ENCODE measurements at regions not wholly inside any gene's neighbourhood (a gene's known extent, or its start where the extent isn't known, plus 50 kb on each side); places are given as distances from the start of the nearest gene placed in this dataset.

DNA sequence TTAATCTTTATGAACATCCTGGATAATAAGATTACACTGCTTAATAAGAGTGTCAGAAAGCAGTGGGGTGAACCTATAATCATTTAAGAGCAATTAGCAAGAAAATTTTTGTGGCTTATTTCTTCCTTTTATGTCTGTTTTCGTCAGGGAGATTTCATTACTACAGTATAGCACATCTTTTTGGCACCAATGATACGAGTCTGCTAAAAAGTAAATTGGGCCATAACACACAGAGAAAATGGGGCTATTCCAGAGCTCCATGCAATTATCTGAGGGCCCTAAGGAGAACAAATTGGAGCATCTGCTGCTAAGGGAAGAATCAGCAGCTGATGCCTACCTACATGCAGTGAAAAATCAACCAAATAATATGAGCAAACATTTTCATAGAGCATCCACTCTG lies 330.3 kb upstream of the NCAM2 start:
- FAIRE-seq (no peak), DNase-seq (ENCODE audit: insufficient read length, low spot score) (no peak)
- TF ChIP-seq POLR2A (IDR thresholded peaks at IDR 0.05; ENCODE audit: low read depth, low read length) = no peak

DNA sequence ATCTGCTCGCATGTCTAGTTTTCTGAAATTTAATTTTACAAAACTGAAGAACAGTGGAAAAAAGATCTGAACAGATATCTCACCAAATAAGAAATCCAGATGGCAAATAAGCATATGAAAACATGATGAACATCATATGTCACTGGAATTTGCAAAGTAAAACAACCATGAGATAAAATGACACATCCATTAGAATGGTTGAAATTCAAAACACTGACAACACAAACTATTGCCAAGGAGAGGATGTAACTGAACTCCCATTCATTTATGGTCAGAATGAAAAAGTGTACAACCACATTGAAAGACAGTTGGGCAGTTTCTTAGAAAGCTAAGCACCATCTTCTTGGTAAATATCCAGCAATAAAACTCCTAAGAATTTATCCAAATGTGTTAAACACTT lies 312.7 kb upstream of the NCAM2 start:
- FAIRE-seq (no peak), DNase-seq (ENCODE audit: insufficient read length, low spot score) (no peak)
- no peak for TF ChIP-seq POLR2A (IDR thresholded peaks at IDR 0.05; ENCODE audit: low read depth, low read length)

DNA sequence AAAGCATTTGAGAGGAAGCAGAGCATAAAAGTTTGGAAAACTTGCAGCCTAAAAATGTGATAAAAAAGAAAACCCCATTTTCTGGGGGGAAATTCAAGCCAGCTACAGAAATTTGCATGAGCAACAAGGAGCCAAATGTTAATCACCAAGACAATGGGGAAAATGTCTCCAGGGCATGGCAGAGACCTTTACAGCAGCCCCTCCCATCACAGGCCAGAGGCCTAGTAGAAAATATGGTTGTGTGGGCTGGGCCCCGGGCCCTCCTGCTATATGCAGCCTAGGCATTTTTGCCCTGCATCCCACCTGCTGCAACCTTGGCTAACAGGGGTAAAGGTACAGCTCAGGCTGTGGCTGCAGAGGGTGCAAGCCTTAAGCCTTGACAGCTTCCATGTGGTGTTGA lies 299.6 kb upstream of the NCAM2 start:
- DNase-seq (ENCODE audit: insufficient read length, low spot score) (no peak), FAIRE-seq (no peak)
- TF ChIP-seq POLR2A (IDR thresholded peaks at IDR 0.05; ENCODE audit: low read depth, low read length) = no peak

DNA sequence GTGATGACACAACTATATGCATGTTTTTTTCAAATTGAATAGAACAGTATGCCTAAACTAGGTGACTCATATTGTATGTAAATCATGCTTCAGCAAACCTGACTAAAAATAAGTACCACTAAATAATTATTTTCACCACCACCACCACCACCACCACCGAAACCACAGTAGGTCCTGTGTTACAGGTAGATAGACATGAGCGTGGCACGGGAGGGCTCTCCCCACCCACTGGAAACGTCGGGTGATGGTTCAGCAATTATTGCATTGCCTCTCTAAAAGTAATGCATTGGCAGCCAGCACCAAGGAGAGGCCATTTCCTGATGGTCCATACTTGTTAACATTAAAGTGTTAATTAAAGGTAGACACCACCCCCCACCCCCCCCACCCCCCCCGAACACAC lies 297.0 kb upstream of the NCAM2 start:
- DNase-seq (ENCODE audit: insufficient read length, low spot score) = no peak
- FAIRE-seq = no peak
- no peak for TF ChIP-seq POLR2A (IDR thresholded peaks at IDR 0.05; ENCODE audit: low read depth, low read length)

DNA sequence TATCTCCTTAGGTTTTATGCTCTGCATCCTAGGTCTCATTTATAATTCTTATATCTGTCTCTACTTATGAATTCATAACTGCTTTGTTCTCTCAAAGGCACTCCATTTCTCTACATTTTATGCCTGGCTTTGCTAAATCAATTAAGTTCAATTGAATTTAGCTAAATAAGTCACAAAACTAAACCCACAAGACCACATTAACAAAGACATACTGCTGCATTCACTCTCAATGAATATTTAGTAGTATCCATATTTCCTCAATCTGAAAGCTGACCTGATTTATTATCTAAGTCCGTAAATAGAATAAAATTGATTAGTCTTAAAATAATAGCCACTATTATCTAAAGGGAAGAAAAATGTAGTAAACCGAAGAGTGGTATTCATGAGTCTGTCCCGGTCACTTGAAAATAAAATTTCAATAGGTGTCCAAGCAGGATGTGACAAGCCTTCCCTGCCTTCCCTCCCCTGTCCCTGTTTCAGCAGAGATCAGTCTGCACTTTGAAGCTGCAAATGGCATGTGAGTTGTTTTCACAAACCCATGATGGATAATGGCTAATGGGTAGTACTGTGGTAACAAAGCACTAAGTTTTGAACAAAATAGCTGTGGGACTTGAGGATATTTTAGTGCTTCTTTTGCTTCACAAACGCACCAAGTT lies 295.0 kb upstream of the NCAM2 start:
- DNase-seq (ENCODE audit: insufficient read length, low spot score) = no peak
- no peak for FAIRE-seq
- TF ChIP-seq POLR2A (IDR thresholded peaks at IDR 0.05; ENCODE audit: low read depth, low read length) = no peak

DNA sequence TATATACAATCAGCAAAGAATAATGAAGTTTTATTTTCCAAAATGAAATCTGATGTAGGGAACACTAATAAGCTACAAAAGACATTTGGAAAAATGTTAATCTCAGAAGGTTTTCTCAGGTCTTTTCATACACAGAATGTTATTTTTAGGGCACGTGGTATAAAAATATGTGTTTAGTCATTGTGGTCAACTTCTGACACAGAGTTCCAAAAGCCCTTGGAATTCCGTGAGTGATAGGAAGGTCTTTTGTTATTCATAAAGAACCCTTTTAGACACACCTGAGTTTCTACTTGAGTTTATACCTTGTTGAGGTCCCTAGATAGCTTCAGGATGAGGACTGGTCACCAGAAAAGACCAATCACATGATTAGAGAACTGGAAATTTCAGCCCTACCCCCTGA lies 277.6 kb upstream of the NCAM2 start:
- no peak for DNase-seq (ENCODE audit: insufficient read length, low spot score)
- FAIRE-seq = no peak
- no peak for TF ChIP-seq POLR2A (IDR thresholded peaks at IDR 0.05; ENCODE audit: low read depth, low read length)

DNA sequence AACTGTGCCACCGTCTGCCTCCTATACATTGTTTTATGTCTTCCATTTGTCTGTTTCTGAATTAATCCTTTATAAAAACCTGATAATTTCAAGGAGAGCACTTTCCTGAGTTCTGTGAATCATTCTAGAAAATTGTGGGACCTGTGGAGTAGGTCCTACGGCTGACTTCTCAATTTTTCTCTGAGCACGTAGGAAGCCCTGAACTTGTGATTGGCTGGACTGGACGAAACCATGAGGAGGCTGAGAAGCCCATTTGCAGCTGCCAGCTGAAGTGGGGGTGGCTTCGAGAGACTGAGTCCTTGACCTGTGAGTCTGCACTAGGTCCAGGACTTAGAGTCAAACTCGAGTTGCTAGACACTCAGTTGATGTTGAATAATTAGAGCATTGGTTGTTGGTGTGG lies 277.1 kb upstream of the NCAM2 start:
- DNase-seq (ENCODE audit: insufficient read length, low spot score) (no peak), FAIRE-seq (no peak)
- TF ChIP-seq POLR2A (IDR thresholded peaks at IDR 0.05; ENCODE audit: low read depth, low read length) = no peak

DNA sequence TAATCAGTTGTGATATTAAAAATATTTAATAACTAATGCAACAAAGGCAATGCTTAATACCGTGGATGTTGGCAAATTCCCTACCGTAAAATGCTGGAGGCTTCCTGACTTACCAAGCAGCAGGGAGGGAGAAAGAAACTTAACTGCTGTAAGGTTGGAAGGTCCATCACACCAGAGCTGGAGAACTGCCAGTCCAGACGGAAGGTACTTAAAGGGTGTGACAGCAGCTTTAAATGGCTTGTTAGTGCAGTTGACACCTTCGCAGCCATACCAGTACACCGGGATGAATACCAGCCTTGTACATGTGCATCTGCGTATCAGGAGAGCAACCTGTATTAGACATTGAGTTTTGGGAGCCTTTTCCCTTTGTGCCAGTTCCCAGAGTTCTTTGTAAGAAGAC lies 269.5 kb upstream of the NCAM2 start:
- TF ChIP-seq POLR2A (IDR thresholded peaks at IDR 0.05; ENCODE audit: low read depth, low read length) = no peak
- DNase-seq (ENCODE audit: insufficient read length, low spot score) (no peak), FAIRE-seq (no peak)

DNA sequence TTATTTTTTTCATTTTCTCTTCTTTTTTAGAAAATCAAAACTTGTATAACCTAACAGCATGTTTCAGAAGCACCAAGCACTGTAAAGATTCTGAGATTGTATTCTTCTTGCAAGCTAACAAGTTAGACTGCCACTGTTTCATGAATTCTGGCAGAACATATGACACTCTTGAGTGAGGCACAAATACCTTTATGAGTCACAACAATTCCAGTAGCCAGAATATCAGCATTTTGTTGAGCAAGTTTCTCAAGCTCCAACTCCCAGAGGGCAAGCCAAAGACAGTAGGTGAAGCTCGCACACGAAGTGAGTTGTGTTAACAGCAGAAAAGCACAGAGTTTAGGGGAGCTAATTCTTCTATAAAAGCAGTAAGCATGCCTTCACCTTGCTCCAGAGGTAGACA lies 268.8 kb upstream of the NCAM2 start:
- no peak for TF ChIP-seq POLR2A (IDR thresholded peaks at IDR 0.05; ENCODE audit: low read depth, low read length)
- FAIRE-seq (no peak), DNase-seq (ENCODE audit: insufficient read length, low spot score) (no peak)

DNA sequence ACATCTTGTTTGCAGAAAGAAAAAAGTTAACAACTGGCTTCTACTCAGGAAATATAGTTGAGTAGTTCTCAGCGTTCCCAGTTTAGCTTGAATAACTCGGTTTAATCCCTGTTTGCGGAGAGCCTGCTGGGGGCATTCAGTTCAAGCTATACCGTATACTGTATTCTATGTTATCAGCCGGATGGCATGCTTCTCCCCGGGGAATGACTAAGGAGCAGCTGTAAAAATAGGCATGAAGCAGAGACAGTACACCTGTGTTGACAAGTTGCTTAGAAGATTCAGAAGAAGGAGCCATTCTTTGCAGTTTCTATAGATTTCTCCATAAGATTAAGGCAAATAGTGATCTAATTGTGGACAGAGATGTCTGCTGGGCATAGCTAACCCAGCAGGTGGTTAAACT lies 267.8 kb upstream of the NCAM2 start:
- no peak for TF ChIP-seq POLR2A (IDR thresholded peaks at IDR 0.05; ENCODE audit: low read depth, low read length)
- FAIRE-seq (no peak), DNase-seq (ENCODE audit: insufficient read length, low spot score) (no peak)

DNA sequence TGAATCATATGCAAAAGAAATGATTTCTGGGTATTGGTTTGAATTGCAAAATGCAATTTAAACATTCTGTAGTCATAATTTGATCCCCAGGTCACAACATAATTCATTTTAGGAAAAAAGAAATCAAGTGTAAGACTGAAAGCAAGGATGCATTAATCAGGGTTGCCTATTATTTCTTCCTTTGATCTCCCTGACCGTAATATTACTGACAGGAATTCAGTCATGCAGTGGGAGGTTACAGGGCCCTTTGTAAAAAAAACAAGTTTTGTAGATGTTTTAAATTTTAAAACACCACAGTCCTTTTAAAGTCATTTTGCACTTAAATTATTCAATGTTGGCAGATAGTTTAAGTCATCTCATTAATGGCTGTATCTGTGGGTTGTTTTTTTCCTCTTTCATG lies 263.0 kb upstream of the NCAM2 start:
- no peak for TF ChIP-seq POLR2A (IDR thresholded peaks at IDR 0.05; ENCODE audit: low read depth, low read length)
- no peak for FAIRE-seq

DNA sequence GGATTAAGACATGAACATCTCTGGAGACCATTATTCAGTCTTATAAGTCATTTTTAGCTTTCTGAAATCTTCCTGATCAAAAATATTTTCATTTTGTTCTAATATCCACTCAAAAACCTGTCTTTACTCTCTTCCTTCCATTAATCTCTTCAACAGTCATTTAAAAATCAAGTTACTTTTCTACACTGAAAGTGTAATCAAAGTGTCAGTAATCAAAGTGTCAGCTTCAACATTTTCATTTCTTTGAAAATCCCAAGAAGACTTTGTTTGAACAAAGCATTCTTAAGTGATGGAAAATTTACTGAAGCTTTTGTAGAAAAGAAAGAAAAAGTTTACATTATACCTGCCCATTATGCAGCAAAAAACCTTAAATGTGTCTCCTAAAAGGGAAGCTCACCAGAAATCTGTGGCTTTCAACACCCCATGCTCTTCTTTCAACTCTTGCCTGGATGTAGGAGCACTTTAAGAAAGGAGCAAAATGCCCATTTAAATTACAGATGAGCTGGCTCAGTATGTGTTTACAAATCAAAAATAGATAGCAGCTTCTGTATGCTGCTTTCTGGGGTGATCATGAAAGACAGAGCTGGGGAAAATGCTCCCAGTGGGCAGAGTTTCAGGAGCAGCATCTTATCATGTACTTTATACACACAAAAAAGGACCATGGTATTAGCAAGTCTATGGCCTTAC lies 260.8 kb upstream of the NCAM2 start:
- no peak for FAIRE-seq
- TF ChIP-seq POLR2A (IDR thresholded peaks at IDR 0.05; ENCODE audit: low read depth, low read length) = no peak
- DNase-seq (ENCODE audit: insufficient read length, low spot score) = no peak

More for the DNA sequence above, 263.0 kb upstream of the NCAM2 start:
- DNase-seq (ENCODE audit: insufficient read length, low spot score) = no peak

DNA sequence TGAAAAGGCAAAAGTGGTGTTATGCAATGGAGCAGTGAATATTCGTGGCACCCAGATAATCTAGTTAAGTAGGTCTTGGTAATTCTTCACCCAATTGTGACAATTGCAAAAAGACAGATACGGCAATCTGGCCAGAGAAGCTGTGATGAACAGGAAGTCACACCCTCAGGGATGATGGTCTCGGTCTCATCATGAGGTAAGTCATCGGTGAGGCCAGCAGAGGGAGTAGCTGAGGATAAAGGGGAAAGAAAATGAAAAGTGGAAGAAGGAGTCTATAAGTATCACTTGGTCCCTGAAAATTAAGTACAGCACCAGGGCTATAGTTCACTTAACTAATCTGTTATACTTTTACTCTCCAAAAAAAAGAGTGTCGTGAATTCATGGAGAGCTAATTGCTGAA lies 258.8 kb upstream of the NCAM2 start:
- TF ChIP-seq POLR2A (IDR thresholded peaks at IDR 0.05; ENCODE audit: low read depth, low read length) = no peak
- no peak for DNase-seq (ENCODE audit: insufficient read length, low spot score)
- FAIRE-seq = peak; percentile 30

DNA sequence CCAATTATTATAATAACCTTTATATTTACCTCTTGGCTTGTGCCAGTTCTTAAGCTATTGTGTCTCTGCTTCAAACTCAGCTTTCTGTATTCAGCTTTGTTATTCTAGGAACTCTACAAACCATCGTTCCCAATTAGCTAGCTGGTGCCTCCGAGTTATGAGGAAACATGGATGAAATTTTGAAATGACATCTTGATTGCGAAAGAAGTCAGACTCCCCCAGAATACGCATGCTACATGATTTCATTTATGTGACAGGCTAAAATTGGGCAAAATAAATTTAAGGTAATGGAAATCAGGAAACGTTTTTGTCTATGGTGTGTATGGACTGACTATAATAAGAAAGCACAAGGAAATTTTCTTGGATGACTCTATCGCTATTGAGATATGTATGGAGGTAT lies 256.8 kb upstream of the NCAM2 start:
- DNase-seq (ENCODE audit: insufficient read length, low spot score) = no peak
- FAIRE-seq = no peak
- TF ChIP-seq POLR2A (IDR thresholded peaks at IDR 0.05; ENCODE audit: low read depth, low read length) = no peak

DNA sequence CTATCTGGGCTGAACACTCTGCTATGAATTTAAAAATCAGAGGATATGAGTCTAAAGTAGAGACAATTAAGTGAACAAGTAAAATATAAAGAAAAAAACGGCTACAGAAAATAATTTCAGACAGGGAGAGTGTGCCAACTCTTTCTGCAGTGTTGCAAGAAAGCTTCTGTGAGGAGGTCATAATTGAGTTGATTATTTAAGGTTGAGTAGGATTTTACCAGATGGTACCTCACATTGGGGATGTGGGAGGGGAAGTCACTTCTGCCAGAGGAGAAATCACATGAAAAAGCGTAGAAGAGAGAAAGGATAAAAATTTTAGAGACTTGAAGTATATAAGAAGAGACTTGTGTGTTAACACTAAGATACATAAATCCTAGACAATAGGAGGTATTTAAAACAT lies 238.0 kb upstream of the NCAM2 start:
- FAIRE-seq (no peak), DNase-seq (ENCODE audit: insufficient read length, low spot score) (no peak)
- no peak for TF ChIP-seq POLR2A (IDR thresholded peaks at IDR 0.05; ENCODE audit: low read depth, low read length)

Data from H54 (cell line).